Mesendoderm (in vitro differentiated cells): ENCODE measurements at regions not wholly inside any gene's neighbourhood (a gene's known extent, or its start where the extent isn't known, plus 50 kb on each side); places are given as distances from the start of the nearest gene placed in this dataset.

Experiments
- DNase-seq: peaks from one replicate; pipeline ENCODE4 v3.0.0; 2013
- H2AK5ac ChIP-seq: 2 replicates; pipeline ENCODE4 v1.6.1; 2013; ENCODE audit warnings: low read length, inconsistent platforms
- H2BK120ac ChIP-seq: 2 replicates; pipeline ENCODE4 v1.6.1; 2013; ENCODE audit warnings: low read depth, mild to moderate bottlenecking, low read length, moderate library complexity, mixed read lengths
- H2BK15ac ChIP-seq: replicated peaks from 2 replicates; pipeline ENCODE4 v1.6.1; 2013; ENCODE audit warnings: low read depth, mild to moderate bottlenecking, moderate library complexity
- H2BK5ac ChIP-seq: 2 replicates; pipeline ENCODE4 v1.6.1; 2013; ENCODE audit warnings: low read length, inconsistent platforms
- H3K18ac ChIP-seq: 2 replicates; pipeline ENCODE4 v1.6.1; 2013; ENCODE audit warnings: mild to moderate bottlenecking, low read length, mixed read lengths
- H3K23ac ChIP-seq: one replicate; pipeline ENCODE4 v1.6.1; 2013; ENCODE audit warnings: low read length
- H3K27ac ChIP-seq: 2 replicates; pipeline ENCODE4 v1.5.1; 2013; ENCODE audit warnings: low read depth, mild to moderate bottlenecking, inconsistent platforms, low read length, moderate library complexity
- H3K27me3 ChIP-seq: 2 replicates; pipeline ENCODE4 v1.6.1; 2013; ENCODE audit warnings: low read length, control low read depth, mild to moderate bottlenecking, inconsistent platforms; ENCODE audit not compliant: insufficient read depth, poor library complexity
- H3K36me3 ChIP-seq: 2 replicates; pipeline ENCODE4 v1.6.1; 2013; ENCODE audit warnings: low read length, inconsistent platforms; ENCODE audit not compliant: control insufficient read depth, insufficient read depth
- H3K4ac ChIP-seq: one replicate; pipeline ENCODE4 v1.6.1; 2013; ENCODE audit warnings: low read depth, mild to moderate bottlenecking, low read length, moderate library complexity
- H3K4me1 ChIP-seq: 2 replicates; pipeline ENCODE4 v1.6.1; 2013; ENCODE audit warnings: low read depth, low read length, inconsistent platforms; ENCODE audit not compliant: control insufficient read depth
- H3K4me2 ChIP-seq: 2 replicates; pipeline ENCODE4 v1.6.1; 2013; ENCODE audit warnings: low read length
- H3K4me3 ChIP-seq: 2 replicates; pipeline ENCODE4 v1.5.1; 2013; ENCODE audit warnings: mild to moderate bottlenecking, low read length
- H3K56ac ChIP-seq: one replicate; pipeline ENCODE4 v1.6.1; 2013; ENCODE audit warnings: low read length
- H3K79me1 ChIP-seq: 2 replicates; pipeline ENCODE4 v1.6.1; 2013; ENCODE audit warnings: low read length, inconsistent platforms
- H3K79me2 ChIP-seq: 2 replicates; pipeline ENCODE4 v1.6.1; 2013; ENCODE audit warnings: mild to moderate bottlenecking, low read length; ENCODE audit not compliant: control insufficient read depth, insufficient read depth
- H3K9ac ChIP-seq: 2 replicates; pipeline ENCODE4 v1.6.1; 2013; ENCODE audit warnings: low read length, inconsistent platforms
- H4K5ac ChIP-seq: one replicate; pipeline ENCODE4 v1.6.1; 2013; ENCODE audit warnings: low read length
- H4K8ac ChIP-seq: one replicate; pipeline ENCODE4 v1.6.1; 2013; ENCODE audit warnings: low read depth, mild to moderate bottlenecking, control low read depth, low read length, moderate library complexity
- WGBS: extraction: QIAGEN DNeasy Blood & Tissue Kit; methylation state at CpG from one replicate; pipeline ENCODE4 v1.1.7; 2013; ENCODE audit warnings: low lambda C conversion rate, missing lambda C conversion rate; ENCODE audit not compliant: insufficient coverage; ENCODE audit errors: extremely low coverage; 5-methylcytosine and 5-hydroxymethylcytosine counted together

DNA sequence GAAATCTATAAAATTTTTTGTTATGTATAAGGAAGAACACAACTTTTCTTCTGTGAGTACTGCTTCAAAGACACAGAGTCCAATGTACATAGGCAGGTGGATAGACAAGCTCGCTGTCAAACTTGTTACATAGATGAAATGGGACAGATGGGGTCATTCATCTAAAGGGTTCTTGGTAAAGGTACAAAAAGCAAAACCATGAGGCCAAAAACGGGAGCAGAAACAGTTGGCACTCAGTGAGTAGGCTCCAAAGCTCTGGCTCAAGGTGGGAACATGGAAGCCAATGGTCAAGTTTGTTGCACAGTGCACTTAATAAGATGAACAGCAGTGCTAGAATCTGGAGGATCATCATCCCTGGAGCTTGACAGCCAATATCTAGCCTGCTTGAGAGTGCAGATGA lies 979.0 kb upstream of the EEF2KMT start:
- DNase-seq, result no peak
- Histone ChIP-seq H2BK5ac (no peak overlapping the region), H2BK120ac (no peak overlapping the region), H4K8ac (no peak overlapping the region), H2AK5ac (no peak overlapping the region), H3K36me3 (no peaks in the 10 kb centered on the region), H2BK15ac (no peak overlapping the region), H3K4ac (no peak overlapping the region), H3K4me1 (no peaks in the 10 kb centered on the region), H3K79me1 (no peaks in the 10 kb centered on the region), H3K27ac (no peak overlapping the region), H3K79me2 (no peaks in the 10 kb centered on the region), H3K18ac (no peak overlapping the region), H3K9ac (no peak overlapping the region), H3K56ac (no peak overlapping the region), H3K4me2 (no peak overlapping the region), H3K27me3 (no peaks in the 10 kb centered on the region), H4K5ac (no peak overlapping the region), H3K4me3 (no peak overlapping the region), H3K23ac (no peak overlapping the region)
- no CpG with 5 or more reads among the region's 2 CpGs for WGBS

DNA sequence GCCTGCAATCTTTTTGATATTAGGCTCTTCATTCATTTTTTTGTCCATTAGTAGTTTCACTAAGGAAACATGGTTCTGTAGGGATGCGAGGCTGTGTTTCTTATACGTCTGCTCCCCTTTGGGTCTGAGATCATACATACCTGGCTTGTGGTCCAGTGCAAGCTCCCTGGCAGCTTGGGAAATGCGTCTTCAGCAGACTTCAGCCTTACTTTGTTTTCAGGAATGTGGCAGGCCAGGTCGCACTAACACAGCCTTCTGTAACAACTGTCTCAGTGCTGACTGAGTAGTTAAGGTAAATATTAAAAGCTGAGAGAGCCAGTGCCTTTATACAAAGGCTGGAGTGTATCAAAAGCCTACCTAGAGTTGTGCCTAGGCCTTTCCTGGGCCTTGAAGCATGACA lies 970.5 kb upstream of the EEF2KMT start:
- Histone ChIP-seq H4K8ac (no peak overlapping the region), H3K23ac (no peak overlapping the region), H3K9ac (no peak overlapping the region), H3K18ac (no peak overlapping the region), H3K4me1 (no peaks in the 10 kb centered on the region), H3K4ac (no peak overlapping the region), H3K27me3 (no peaks in the 10 kb centered on the region), H3K56ac (no peak overlapping the region), H3K4me2 (no peak overlapping the region), H2BK120ac (no peak overlapping the region), H3K79me2 (no peaks in the 10 kb centered on the region), H3K4me3 (no peak overlapping the region), H2BK5ac (no peak overlapping the region), H3K36me3 (no peaks in the 10 kb centered on the region), H3K27ac (no peak overlapping the region), H2BK15ac (no peak overlapping the region), H2AK5ac (no peak overlapping the region), H3K79me1 (no peaks in the 10 kb centered on the region), H4K5ac (no peak overlapping the region)
- no CpG with 5 or more reads among the region's 4 CpGs for WGBS
- peak; percentile 13 for DNase-seq

DNA sequence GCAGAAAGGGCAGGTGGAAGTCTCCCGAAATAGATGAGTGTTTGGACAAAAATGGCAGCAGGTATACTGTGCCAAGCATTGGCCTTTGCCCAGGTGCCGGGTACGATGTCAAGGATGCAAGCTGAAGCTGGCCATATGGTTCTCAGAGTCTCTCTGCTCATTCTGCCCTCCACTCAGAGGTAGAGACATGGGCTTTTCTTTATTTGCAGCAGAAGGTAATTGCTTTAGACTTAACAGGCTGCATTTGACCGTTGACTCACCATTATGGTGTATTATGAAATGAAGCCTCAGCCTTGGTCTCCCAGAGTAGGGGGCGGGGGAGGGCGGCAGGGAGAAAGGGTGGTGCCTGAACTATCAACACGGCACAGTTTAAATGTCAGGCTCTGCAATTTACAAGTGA lies 969.1 kb upstream of the EEF2KMT start:
- no peak overlapping the region for H4K8ac ChIP-seq
- no peak overlapping the region for H3K4ac ChIP-seq
- H2AK5ac ChIP-seq, result no peak overlapping the region
- no peak overlapping the region for H3K56ac ChIP-seq
- H2BK15ac ChIP-seq, result no peak overlapping the region
- no peak overlapping the region for H4K5ac ChIP-seq
- no peaks in the 10 kb centered on the region for H3K36me3 ChIP-seq
- no peaks in the 10 kb centered on the region for H3K79me1 ChIP-seq
- H3K18ac ChIP-seq, result no peak overlapping the region
- H3K4me3 ChIP-seq, result no peak overlapping the region
- no peaks in the 10 kb centered on the region for H3K79me2 ChIP-seq
- no peak overlapping the region for H3K4me2 ChIP-seq
- no peak for DNase-seq
- no peak overlapping the region for H3K9ac ChIP-seq
- H3K27me3 ChIP-seq, result no peaks in the 10 kb centered on the region
- no CpG with 5 or more reads among the region's 7 CpGs for WGBS
- no peaks in the 10 kb centered on the region for H3K4me1 ChIP-seq
- H3K23ac ChIP-seq, result no peak overlapping the region
- H3K27ac ChIP-seq, result no peak overlapping the region
- no peak overlapping the region for H2BK5ac ChIP-seq
- H2BK120ac ChIP-seq, result no peak overlapping the region

DNA sequence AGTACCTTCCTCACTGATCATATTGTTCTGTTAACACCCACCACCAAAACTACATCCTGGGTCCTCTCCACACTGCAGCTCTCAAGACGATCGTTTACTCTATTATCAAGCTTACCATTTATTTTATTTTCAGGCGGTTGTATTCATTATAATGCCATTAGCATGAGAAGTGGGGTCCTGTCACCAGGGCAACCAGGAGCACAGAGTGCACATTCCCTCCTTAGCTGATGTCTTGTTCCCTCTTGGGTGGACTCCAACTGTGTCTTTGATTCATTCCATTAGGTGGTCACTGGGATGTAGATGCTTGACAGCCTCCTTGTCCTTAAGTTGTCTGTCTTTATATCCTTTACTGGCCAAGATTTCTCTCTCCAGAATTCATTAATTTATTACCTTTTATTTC lies 965.9 kb upstream of the EEF2KMT start:
- Histone ChIP-seq H2BK120ac (no peak overlapping the region), H3K9ac (no peak overlapping the region), H2BK15ac (no peak overlapping the region), H4K5ac (no peak overlapping the region), H3K4me2 (no peak overlapping the region), H3K27ac (no peak overlapping the region), H3K79me1 (no peaks in the 10 kb centered on the region), H3K36me3 (no peaks in the 10 kb centered on the region), H3K4me1 (no peaks in the 10 kb centered on the region), H2AK5ac (no peak overlapping the region), H3K4me3 (no peak overlapping the region), H2BK5ac (no peak overlapping the region), H3K23ac (no peak overlapping the region), H4K8ac (no peak overlapping the region), H3K27me3 (no peaks in the 10 kb centered on the region), H3K56ac (no peak overlapping the region), H3K4ac (no peak overlapping the region), H3K79me2 (no peaks in the 10 kb centered on the region), H3K18ac (no peak overlapping the region)
- no CpG with 5 or more reads among the region's 3 CpGs for WGBS
- no peak for DNase-seq

DNA sequence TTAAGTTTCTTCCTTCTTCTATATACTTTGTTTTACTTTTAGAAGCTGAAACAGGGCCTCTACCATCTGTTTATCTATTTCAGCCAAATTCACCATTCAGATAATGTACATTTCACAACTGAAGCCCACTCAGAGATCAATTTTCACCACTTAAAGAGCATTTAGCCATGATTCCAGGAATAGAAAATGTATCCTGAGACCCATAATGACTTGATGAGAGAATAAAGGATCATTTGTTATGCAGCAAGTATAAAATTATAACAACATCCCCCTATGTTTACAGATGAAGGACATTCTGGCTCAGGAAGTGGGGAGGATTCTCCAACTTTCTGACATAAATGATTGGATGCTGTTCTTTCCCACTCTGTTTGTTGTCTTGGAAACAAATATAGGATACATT lies 962.1 kb upstream of the EEF2KMT start:
- Histone ChIP-seq H3K4me3 (no peak overlapping the region), H3K18ac (no peak overlapping the region), H2BK120ac (no peak overlapping the region), H3K36me3 (no peaks in the 10 kb centered on the region), H3K9ac (no peak overlapping the region), H3K23ac (no peak overlapping the region), H4K5ac (no peak overlapping the region), H3K4me2 (no peak overlapping the region), H2BK5ac (no peak overlapping the region), H3K79me2 (no peaks in the 10 kb centered on the region), H2AK5ac (no peak overlapping the region), H3K4ac (no peak overlapping the region), H3K56ac (no peak overlapping the region), H3K4me1 (no peaks in the 10 kb centered on the region), H4K8ac (no peak overlapping the region), H3K27ac (no peak overlapping the region), H3K27me3 (no peaks in the 10 kb centered on the region), H2BK15ac (no peak overlapping the region), H3K79me1 (no peaks in the 10 kb centered on the region)
- DNase-seq, result no peak

DNA sequence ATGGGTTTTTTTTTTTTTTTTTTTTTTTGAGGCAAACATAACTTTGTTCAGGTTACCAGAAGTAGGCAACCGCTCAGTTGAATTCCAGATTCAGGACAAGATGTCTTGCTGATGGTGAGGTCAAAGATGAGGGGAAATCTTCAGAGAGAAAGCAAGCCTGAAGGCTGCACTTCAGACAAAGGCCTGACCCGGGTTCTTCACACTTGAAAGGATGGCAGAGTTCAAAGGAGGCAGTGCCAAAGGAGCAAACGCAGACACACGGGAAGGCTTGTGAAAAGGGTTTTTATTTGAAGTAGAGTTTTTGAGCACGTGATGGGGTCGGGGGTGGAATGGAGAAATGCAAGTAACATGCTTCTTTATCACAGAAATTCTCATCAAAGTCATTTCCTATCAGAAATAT lies 960.2 kb upstream of the EEF2KMT start:
- H3K23ac ChIP-seq, result no peak overlapping the region
- no peak overlapping the region for H2AK5ac ChIP-seq
- H3K79me1 ChIP-seq, result no peaks in the 10 kb centered on the region
- H3K36me3 ChIP-seq, result no peaks in the 10 kb centered on the region
- no peak overlapping the region for H4K5ac ChIP-seq
- no peak overlapping the region for H3K27ac ChIP-seq
- H3K9ac ChIP-seq, result no peak overlapping the region
- no peak for DNase-seq
- no peaks in the 10 kb centered on the region for H3K79me2 ChIP-seq
- WGBS, result no CpG with 5 or more reads among the region's 6 CpGs
- H3K4me1 ChIP-seq, result no peaks in the 10 kb centered on the region
- no peak overlapping the region for H3K56ac ChIP-seq
- no peak overlapping the region for H4K8ac ChIP-seq
- H3K4me2 ChIP-seq, result no peak overlapping the region
- no peak overlapping the region for H2BK5ac ChIP-seq
- no peak overlapping the region for H3K4ac ChIP-seq
- no peak overlapping the region for H2BK120ac ChIP-seq
- H3K18ac ChIP-seq, result no peak overlapping the region
- no peak overlapping the region for H3K4me3 ChIP-seq
- H3K27me3 ChIP-seq, result no peaks in the 10 kb centered on the region
- H2BK15ac ChIP-seq, result no peak overlapping the region
